Natural killer cell (primary cell): ENCODE measurements at regions not wholly inside any gene's neighbourhood (a gene's known extent, or its start where the extent isn't known, plus 50 kb on each side); places are given as distances from the start of the nearest gene placed in this dataset.

Experiments used
- ATAC-seq, 3 donors: fragments of 150-1000 bp in 2 of 3; fragments of 200-7000 bp in 1 of 3; cut with Tn5 transposase; 1 replicate in 1 of 3; 2 replicates in 2 of 3; pipeline ENCODE4 v1.10.0; 2021; ENCODE audit warnings: mild to moderate bottlenecking in 2 of 3, moderate library complexity in 2 of 3
- DNase-seq, 2 donors: peaks; one replicate each; pipeline versions ENCODE4 v3.0.0 to v3.0.0-alpha.2; 2013 to 2021; ENCODE audit warnings: mixed read lengths in 1 of 2
- H3K27ac ChIP-seq: one replicate; pipeline ENCODE4 v1.5.1; 2013; ENCODE audit warnings: mild to moderate bottlenecking, low read length
- H3K27me3 ChIP-seq: one replicate; pipeline ENCODE4 v1.6.1; 2013; ENCODE audit warnings: low read length; ENCODE audit not compliant: control insufficient read depth, insufficient read depth
- H3K36me3 ChIP-seq: one replicate; pipeline ENCODE4 v1.6.1; 2013; ENCODE audit warnings: low read length; ENCODE audit not compliant: control insufficient read depth, insufficient read depth
- H3K4me1 ChIP-seq: one replicate; pipeline ENCODE4 v1.6.1; 2013; ENCODE audit warnings: low read length; ENCODE audit not compliant: control insufficient read depth, insufficient read depth
- H3K4me3 ChIP-seq: one replicate; pipeline ENCODE4 v1.5.1; 2013; ENCODE audit warnings: low read length
- H3K9me3 ChIP-seq: one replicate; pipeline ENCODE4 v1.6.1; 2013; ENCODE audit warnings: low read length; ENCODE audit not compliant: control insufficient read depth, insufficient read depth
- H3K27ac Mint-ChIP-seq, 2 donors: one replicate each; pipeline ENCODE4 v1.8.0; 2022; ENCODE audit warnings: mild to moderate bottlenecking in 2 of 2, mixed read lengths in 2 of 2, moderate library complexity in 1 of 2
- H3K27me3 Mint-ChIP-seq, 2 donors: one replicate each; pipeline ENCODE4 v1.8.0; 2022; ENCODE audit warnings: low read depth in 2 of 2, mixed read lengths in 2 of 2
- H3K36me3 Mint-ChIP-seq: one replicate; pipeline ENCODE4 v1.8.0; 2022; ENCODE audit warnings: mixed read lengths
- H3K4me1 Mint-ChIP-seq, 2 donors: one replicate each; pipeline ENCODE4 v1.8.0; 2022; ENCODE audit warnings: mixed read lengths in 2 of 2
- H3K4me3 Mint-ChIP-seq: one replicate; pipeline ENCODE4 v1.8.0; 2022; ENCODE audit warnings: mild to moderate bottlenecking, moderate library complexity, mixed read lengths
- H3K9me3 Mint-ChIP-seq, 2 donors: one replicate each; pipeline ENCODE4 v1.8.0; 2022; ENCODE audit warnings: mixed read lengths in 2 of 2
- WGBS: methylation state at CpG from one replicate; pipeline ENCODE4 v1.1.7; 2013; ENCODE audit warnings: missing lambda C conversion rate; ENCODE audit not compliant: insufficient coverage; 5-methylcytosine and 5-hydroxymethylcytosine counted together
- intact Hi-C: fragments of 100-400 bp; cut with micrococcal nuclease; formaldehyde crosslinking; loops from one replicate; pipeline ENCODE4 v1.14.2; 2022
- TF ChIP-seq, protein P1 (sequence below): fragments of 200-600 bp; IDR thresholded peaks from one replicate; pipeline ENCODE4 v1.8.0; 2022; ENCODE audit warnings: antibody characterized with exemption

DNA sequence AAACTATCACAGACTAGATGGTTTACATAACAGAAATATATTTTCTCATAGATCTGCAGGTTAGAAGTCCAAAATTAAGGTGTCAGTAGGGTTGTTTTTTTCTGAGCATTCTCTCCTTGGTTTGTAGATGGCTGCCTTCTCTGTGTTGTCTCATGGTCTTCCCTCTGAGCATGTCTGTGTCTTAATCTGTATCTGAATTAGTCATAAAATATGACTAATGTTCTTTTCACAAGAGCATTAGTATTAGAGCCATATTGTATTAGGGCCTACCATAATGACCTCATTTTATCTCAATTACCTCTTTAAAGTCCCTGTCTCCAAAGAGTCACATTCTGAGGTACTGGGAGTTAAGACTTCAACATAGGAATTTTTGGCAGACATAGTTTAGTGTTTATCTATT, 77.2 kb upstream of the OBI1 start:
- no peak overlapping the region for H3K4me3 Mint-ChIP-seq
- TF ChIP-seq, protein P1, sequence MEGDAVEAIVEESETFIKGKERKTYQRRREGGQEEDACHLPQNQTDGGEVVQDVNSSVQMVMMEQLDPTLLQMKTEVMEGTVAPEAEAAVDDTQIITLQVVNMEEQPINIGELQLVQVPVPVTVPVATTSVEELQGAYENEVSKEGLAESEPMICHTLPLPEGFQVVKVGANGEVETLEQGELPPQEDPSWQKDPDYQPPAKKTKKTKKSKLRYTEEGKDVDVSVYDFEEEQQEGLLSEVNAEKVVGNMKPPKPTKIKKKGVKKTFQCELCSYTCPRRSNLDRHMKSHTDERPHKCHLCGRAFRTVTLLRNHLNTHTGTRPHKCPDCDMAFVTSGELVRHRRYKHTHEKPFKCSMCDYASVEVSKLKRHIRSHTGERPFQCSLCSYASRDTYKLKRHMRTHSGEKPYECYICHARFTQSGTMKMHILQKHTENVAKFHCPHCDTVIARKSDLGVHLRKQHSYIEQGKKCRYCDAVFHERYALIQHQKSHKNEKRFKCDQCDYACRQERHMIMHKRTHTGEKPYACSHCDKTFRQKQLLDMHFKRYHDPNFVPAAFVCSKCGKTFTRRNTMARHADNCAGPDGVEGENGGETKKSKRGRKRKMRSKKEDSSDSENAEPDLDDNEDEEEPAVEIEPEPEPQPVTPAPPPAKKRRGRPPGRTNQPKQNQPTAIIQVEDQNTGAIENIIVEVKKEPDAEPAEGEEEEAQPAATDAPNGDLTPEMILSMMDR, result no peak
- Histone ChIP-seq H3K9me3 (no peaks in the 10 kb centered on the region), H3K4me1 (no peaks in the 10 kb centered on the region), H3K27me3 (no peaks in the 10 kb centered on the region), H3K36me3 (no peaks in the 10 kb centered on the region), H3K4me3 (no peak overlapping the region), H3K27ac (no peak overlapping the region)
- intact Hi-C loops, result no loop called here
- no peaks in the 10 kb centered on the region for H3K36me3 Mint-ChIP-seq
- no peaks in the 10 kb centered on the region for H3K4me1 Mint-ChIP-seq
- no peak overlapping the region for H3K27ac Mint-ChIP-seq
- ATAC-seq (no peak), DNase-seq (no peak)
- H3K27me3 Mint-ChIP-seq, result peaks cover 0 to 2% of the 10 kb centered on the region in 2 donors
- H3K9me3 Mint-ChIP-seq, result peaks cover 0 to 9% of the 10 kb centered on the region in 2 donors

DNA sequence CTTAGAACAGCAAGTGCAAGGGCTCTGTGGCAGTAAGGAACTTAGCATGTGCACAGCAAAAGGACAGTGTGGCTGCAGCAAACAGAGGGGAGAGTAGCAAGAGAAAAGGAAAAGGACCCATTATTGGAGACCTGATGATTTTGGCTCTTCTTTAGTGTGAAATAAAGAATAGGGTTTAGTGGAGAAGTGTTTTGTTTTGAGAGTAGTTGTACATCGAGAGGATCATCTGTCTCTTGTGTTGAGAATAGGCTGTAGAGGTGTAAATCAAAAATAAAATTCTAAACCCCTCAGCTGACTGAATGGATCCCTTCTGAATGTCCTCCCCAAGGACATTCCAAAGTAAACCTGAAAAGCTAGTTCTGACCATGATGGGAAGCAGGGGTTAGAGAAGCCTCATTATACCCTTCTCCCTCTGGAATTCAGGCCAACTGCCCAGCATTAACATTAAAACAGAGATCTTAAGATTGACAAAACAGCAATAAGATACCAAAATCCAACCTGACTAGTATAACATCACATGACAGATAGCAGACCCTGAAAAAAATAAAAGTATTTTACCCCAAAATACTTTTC, 73.6 kb upstream of the OBI1 start:
- WGBS, result no CpG with 5 or more reads among the region's 1 CpG

DNA sequence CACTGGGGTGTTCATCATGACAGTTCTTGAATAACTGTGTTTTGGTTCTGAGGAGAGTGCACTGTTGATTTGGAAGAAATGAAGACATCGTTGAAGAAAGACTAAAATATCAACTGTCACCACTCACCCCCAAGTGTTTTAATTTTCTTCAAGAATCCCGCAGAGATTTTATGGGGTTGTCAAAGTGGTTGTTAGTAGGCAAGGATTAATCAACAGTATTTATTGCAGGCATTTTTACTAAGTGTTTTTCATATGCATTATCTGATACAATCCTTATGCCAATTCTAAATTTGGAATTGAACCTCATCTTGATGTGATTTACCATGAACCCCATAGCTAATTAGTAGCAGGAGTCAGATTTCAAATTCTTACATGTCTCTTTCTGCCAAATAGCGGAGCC, 63.7 kb upstream of the OBI1 start:
- Histone ChIP-seq H3K27ac (no peak overlapping the region), H3K4me3 (no peak overlapping the region), H3K36me3 (no peaks in the 10 kb centered on the region), H3K4me1 (no peaks in the 10 kb centered on the region), H3K9me3 (no peaks in the 10 kb centered on the region), H3K27me3 (peaks cover 3% of the 10 kb centered on the region)
- Mint-ChIP-seq H3K4me3 (no peak overlapping the region), H3K27me3 (peaks cover under 1 to 3% of the 10 kb centered on the region in 2 donors), H3K9me3 (peaks cover 0 to 3% of the 10 kb centered on the region in 2 donors), H3K27ac (no peak overlapping the region), H3K36me3 (no peaks in the 10 kb centered on the region), H3K4me1 (no peaks in the 10 kb centered on the region)
- DNase-seq (no peak), ATAC-seq (no peak)
- TF ChIP-seq, protein P1, result no peak
- intact Hi-C loops, result no loop called here
- WGBS, result 86% methylated on average over 1 of the region's 3 CpGs

More for the DNA sequence above, 73.6 kb upstream of the OBI1 start:
- no peak overlapping the region for H3K4me3 ChIP-seq
- intact Hi-C loops, result no loop called here
- Mint-ChIP-seq H3K27me3 (peaks cover 3 to 5% of the 10 kb centered on the region in 2 donors), H3K9me3 (peaks cover 0 to 9% of the 10 kb centered on the region in 2 donors), H3K36me3 (no peaks in the 10 kb centered on the region), H3K4me1 (no peaks in the 10 kb centered on the region), H3K27ac (no peak overlapping the region), H3K4me3 (no peak overlapping the region)
- no peak for DNase-seq
- no peaks in the 10 kb centered on the region for H3K27me3 ChIP-seq
- no peaks in the 10 kb centered on the region for H3K36me3 ChIP-seq
- no peak overlapping the region for H3K27ac ChIP-seq
- ATAC-seq, result no peak
- H3K4me1 ChIP-seq, result no peaks in the 10 kb centered on the region
- H3K9me3 ChIP-seq, result no peaks in the 10 kb centered on the region
- TF ChIP-seq, protein P1, result no peak

DNA sequence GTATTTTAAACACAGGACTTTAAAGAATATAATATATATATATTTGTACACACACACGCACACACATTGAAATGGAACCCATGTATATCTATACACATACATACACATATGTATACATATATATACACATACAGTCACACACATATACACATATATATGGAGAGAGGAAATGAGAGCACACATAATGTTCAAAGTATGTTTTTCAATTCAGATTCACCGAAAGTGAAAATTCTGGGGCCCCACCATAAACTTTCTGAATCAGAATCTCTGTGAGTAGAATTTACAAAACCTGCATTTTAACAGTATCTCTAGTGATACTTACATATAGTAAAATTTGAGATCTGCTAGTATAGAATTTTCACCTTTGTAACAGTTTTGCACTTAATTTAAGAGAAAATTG, 60.4 kb upstream of the OBI1 start:
- Histone ChIP-seq H3K9me3 (no peaks in the 10 kb centered on the region), H3K27me3 (peaks cover 3% of the 10 kb centered on the region), H3K4me1 (no peaks in the 10 kb centered on the region), H3K27ac (no peak overlapping the region), H3K36me3 (no peaks in the 10 kb centered on the region), H3K4me3 (no peak overlapping the region)
- intact Hi-C loops, result no loop called here
- no peak for ATAC-seq
- Mint-ChIP-seq H3K9me3 (peaks cover 0 to 2% of the 10 kb centered on the region in 2 donors), H3K27me3 (no peaks in the 10 kb centered on the region), H3K4me1 (no peaks in the 10 kb centered on the region), H3K36me3 (no peaks in the 10 kb centered on the region), H3K27ac (no peak overlapping the region), H3K4me3 (no peak overlapping the region)
- no peak for DNase-seq
- 100% methylated on average over 1 of the region's 2 CpGs for WGBS
- TF ChIP-seq, protein P1, result no peak
